NCI-H82 treated with DMSO at 0.1 percent for 48 hours (cell line): ENCODE measurements at regions not wholly inside any gene's neighbourhood (a gene's known extent, or its start where the extent isn't known, plus 50 kb on each side); places are given as distances from the start of the nearest gene placed in this dataset.
"Not testable (repeated sequence)": the region's sequence is repeated elsewhere in the genome, so short reads cannot be mapped to it uniquely, and the experiment has no call there.

Experiments
- DNase-seq: peaks from one replicate; lab custom pipeline; 2025; ENCODE audit not compliant: unreplicated experiment; lab: John Stamatoyannopoulos, UW

DNA sequence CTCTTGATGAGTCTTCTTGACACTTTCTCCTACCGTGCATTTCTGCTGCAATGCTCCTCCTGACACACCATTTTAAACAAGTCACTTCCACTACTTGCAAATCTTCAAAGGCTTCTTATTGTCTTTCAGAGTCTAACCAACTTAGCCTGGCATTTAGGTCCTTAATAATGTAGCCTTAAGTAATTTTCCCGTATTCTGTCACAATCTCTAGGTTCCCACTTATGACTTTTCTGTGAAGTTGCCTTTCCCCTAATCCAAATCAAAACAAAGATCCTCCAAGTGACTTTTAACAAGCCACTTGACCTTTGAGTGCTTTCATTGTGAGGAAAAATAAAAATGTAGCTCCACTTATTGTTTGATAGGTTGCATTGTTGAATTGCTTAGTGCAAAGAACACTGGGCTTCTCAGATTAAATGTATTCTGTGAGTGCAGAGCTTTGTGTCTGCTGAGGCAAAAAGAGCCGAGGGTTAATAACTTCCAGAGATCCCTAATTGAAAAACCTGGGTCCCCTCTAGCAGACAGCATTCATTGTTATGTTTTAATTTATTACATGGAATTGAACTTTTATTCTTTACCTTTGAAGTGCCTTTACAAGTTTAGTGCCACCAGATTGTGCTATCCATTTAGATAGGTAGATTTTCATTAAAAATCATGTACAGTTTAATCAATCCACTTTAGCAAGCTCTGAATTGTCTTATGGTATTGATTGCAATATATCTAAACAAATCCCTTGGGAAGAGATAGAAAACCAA, 341.7 kb upstream of the TYRP1 start:
- DNase-seq: no peak

- DNase-seq: no peak
Observed at GRCh38 chr9:12352045-12352315, 341.2 kb upstream of the TYRP1 start.

- no peak for DNase-seq
Observed at GRCh38 chr9:12363439-12363838, 329.7 kb upstream of the TYRP1 start.

GRCh38 chr9:12368569-12368968, 324.6 kb upstream of the TYRP1 start:
- DNase-seq: no peak

DNA sequence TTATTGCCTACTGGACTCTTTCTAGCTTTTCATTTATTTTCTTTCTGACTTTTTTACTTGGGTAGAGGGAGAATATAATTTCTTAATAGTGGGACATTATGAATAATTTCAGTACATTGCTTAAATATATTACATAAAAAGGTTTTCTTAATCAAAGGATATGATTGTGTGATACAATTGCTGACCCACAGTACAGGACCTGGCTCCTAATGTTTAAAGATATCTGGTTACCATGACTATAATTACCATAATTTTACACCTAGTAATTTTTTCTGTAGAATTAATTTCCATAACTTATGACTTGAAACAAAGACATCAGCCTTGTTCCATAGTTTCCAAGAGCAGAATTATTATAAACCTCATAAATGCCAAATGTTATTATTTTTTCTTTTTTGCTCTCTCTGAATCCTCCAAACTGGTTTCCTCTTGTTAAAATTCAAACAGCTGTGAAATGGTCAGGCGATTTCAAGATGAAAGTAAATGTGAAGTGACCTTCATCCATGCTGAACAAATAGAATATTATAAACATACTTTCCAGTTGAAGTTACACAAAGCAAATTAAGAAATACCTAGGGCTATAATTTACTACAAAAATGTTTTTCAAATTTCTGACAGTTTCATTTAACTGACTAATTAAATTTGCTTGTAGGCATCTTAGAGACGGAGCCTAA, 301.2 kb upstream of the TYRP1 start:
- DNase-seq: no peak

GRCh38 chr9:12394105-12394504, 299.1 kb upstream of the TYRP1 start:
- DNase-seq: no peak

- DNase-seq: no peak
Observed at GRCh38 chr9:12403721-12404120, 289.5 kb upstream of the TYRP1 start.

DNA sequence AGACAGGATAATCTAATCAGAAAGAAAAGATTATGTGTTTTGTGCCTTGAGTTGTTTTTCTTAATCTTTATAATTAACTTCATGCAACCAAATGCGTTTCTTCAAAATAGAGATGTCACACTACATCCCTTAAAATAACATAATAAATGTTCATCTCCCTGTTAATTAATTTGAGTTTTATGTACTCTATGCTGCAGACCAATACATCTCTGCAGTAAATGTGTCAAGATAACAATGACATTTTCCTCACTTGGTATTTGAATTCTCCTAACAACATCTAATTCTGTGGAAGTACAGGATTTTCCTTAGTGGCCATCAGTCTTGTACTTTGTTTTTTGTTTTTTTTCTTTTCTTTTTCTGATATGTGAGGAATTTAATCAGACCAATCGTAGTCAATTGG, 279.2 kb upstream of the TYRP1 start:
- peak; percentile 24 for DNase-seq

- no peak for DNase-seq
Observed at GRCh38 chr9:12414514-12414913, 278.7 kb upstream of the TYRP1 start.

- no peak for DNase-seq
Observed at GRCh38 chr9:12415361-12415760, 277.8 kb upstream of the TYRP1 start.

- peak; percentile 77 for DNase-seq
Observed at GRCh38 chr9:12416716-12417115, 276.5 kb upstream of the TYRP1 start.

GRCh38 chr9:12424243-12424642, 268.9 kb upstream of the TYRP1 start:
- DNase-seq: no peak

DNA sequence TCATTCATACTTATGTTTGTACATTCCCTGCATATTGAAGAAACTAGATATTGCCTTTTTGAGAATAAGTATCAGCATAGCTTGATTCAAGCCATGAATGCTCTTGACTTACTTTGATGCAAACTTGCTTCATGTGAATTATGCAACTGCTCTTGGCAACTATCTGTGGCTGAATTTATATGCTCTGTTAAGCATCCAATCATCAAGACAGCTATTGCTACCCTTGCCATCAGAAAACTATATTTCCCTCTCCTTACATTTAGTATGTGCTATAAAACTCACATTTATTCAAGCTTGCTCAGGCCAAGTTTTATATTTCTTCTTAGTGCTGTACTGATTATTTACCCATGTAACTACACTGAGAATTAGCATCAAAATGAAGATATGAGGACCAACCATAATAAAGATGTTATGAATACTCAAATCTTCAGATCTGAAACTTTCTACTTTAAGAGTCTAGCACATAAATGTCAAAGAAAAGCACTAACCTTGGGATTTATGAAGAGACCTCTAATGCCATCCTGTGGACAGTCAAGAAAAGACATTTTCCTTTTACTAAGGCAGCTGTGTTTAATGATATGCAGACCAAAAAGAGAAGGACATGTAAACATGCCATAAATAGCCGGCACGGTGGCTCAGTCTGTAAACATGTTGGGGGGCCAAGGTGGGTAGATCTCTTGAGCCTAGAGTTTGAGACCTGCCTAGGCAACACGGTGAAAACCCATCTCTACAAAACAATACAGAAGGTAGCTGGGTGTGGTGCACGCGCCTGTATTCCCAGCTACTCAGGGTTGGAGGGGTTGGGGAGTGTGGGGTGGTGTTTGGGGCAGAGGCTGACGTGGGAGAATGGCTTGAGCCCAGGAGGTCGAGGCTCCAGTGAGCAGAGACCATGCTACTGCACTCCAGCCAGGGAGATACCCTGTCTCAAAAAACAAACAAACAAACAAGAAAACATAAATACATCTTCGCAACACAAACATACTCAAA, 267.0 kb upstream of the TYRP1 start:
- no peak for DNase-seq

DNA sequence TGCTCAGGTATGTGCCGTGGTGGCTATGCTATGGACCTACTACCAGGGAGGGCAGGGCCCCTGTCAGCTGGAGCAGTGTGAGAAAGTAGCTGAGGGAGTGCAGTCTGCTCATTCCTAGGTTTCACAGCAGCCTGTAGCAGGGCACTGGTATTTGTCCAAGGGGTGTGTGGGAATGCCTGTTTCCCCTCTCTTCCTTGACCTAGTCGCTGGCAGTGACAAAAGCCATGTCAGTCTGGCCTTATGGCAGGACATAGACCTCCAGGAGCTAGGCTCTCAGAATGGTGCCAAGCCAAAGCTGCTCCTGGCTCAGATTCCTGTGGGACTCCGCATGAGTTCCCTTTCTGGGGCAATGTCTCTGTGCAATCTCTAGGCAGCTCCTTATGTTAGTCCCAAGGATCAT, 253.9 kb upstream of the TYRP1 start:
- DNase-seq: no peak

DNA sequence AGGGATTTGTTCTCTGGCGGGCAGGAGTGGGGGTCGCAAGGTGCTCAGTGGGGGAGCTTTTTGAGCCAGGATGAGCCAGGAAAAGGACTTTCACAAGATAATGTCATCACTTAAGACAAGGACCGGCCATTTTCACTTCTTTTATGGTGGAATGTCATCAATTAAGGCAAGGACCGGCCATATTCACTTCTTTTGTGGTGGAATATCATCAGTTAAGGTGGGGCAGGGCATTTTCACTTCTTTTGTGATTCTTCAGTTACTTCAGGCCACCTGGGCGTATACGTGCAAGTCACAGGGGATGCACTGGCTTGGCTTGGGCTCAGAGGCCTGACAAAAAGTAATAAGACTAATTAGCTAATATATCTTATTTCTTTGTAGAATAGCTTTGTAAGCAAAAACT, 252.1 kb upstream of the TYRP1 start:
- not testable (repeated sequence) for DNase-seq

DNA sequence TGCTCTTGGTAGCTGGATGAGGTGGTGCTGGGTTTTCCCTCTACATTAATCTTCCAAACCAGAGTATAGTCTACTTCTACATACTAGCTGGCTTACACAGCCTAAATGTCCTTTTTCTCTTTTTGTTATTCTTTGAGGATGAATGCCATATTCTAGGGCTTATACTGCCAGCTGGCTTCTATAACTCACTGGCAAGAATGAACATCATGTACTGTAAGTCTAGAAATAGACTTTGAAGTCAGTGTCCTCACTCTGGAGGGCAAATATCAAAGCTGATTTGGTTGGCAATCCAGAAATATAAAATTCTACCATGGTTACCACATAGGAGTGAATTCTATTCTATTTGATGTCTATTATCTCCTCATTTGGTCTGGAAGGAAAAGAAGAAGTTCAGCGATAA, 251.7 kb upstream of the TYRP1 start:
- no peak for DNase-seq

GRCh38 chr9:12448246-12448645, 244.9 kb upstream of the TYRP1 start:
- DNase-seq: no peak

GRCh38 chr9:12457237-12457636, 235.9 kb upstream of the TYRP1 start:
- DNase-seq: no peak

DNA sequence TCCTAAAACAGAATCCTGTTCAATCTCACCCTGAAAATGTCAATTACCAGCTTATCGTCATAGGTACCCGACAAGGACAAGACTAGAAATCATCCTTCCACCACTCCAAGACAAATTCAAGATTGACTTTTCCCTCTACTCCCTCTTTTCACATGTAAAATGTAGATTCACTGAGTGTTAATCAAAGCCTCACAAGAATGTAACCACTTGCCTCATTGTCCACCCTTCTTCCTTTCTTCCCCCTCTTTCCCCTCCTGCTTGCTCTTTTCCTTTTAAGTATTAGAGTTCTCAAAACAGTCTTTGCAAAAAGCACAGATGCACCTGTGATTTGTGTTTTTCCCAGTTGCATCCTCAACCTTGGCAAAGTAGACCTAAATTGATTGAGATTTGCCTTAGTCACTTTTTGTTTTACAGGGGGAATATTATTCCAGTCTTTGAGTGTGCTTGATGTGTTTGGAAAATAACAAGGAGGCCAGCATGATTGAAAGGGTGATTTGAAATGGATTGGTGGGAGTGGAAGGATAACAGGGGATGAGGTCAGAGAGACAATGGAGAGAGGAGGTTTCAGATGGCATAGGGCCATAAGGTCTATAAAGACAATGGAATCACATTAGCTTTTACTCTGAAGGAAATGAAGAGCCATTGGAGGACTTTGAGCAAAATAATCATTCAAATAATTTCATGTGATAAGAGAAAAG, 231.3 kb upstream of the TYRP1 start:
- no peak for DNase-seq

- DNase-seq: no peak
Observed at GRCh38 chr9:12462861-12463260, 230.3 kb upstream of the TYRP1 start.

- no peak for DNase-seq
Observed at GRCh38 chr9:12463641-12464040, 229.5 kb upstream of the TYRP1 start.
